Body of pancreas (tissue), 4 donors: ENCODE measurements at regions not wholly inside any gene's neighbourhood (a gene's known extent, or its start where the extent isn't known, plus 50 kb on each side); places are given as distances from the start of the nearest gene placed in this dataset.

ENCODE experiments used
- ATAC-seq: fragments of 150-250 bp; one replicate; pipeline ENCODE4 v1.9.1; 2016
- DNase-seq, 4 donors: peaks; one replicate each; pipeline ENCODE4 v3.0.0-alpha.2; 2019
- H3K27ac ChIP-seq, 4 donors: fragments of 200-600 bp; sonication (generic); 1 replicate in 3 of 4; 2 replicates in 1 of 4; pipeline versions ENCODE4 v1.5.1 to v1.6.1; 2016 to 2019; ENCODE audit warnings: mild to moderate bottlenecking in 1 of 4, mixed read lengths in 1 of 4, moderate library complexity in 1 of 4
- H3K27me3 ChIP-seq, 2 donors: fragments of 200-600 bp; sonication (generic); one replicate each; pipeline ENCODE4 v1.6.0; 2016; ENCODE audit warnings: mild to moderate bottlenecking in 1 of 2
- H3K36me3 ChIP-seq, 2 donors: fragments of 200-600 bp; sonication (generic); replicated peaks in 1 of 2; 2 replicates each; pipeline ENCODE4 v1.5.1; 2016; ENCODE audit warnings: low read depth in 2 of 2; ENCODE audit not compliant: insufficient read depth in 1 of 2
- H3K4me1 ChIP-seq: fragments of 200-600 bp; sonication (generic); one replicate; pipeline ENCODE4 v1.6.0; 2016
- H3K4me3 ChIP-seq, 2 donors: fragments of 200-600 bp; sonication (generic); 1 replicate in 1 of 2; 2 replicates in 1 of 2; pipeline ENCODE4 v1.5.1; 2016 to 2019
- H3K9me3 ChIP-seq, 3 donors: fragments of 200-600 bp; sonication (generic); 1 replicate in 2 of 3; 2 replicates in 1 of 3; pipeline ENCODE4 v1.5.1; 2016
- POLR2A ChIP-seq, 3 donors: fragments of 450-650 bp; IDR thresholded peaks; one replicate each; pipeline ENCODE4 v1.6.1; 2016; ENCODE audit warnings: antibody characterized with exemption in 3 of 3, mild to moderate bottlenecking in 2 of 3
- WGBS, 2 donors: methylation state at CpG; one replicate each; pipeline ENCODE4 v1.1.5; 2017; 5-methylcytosine and 5-hydroxymethylcytosine counted together
- intact Hi-C: fragments of 100-400 bp; cut with DNase I; formaldehyde crosslinking; loops from one replicate; pipeline ENCODE4 v1.15.1; 2023
- TF ChIP-seq, protein P1 (sequence below), 7 experiments: fragments of 450-650 bp in 4 of 7; fragments of 200-600 bp in 3 of 7; sonication (generic) in 3 of 7; IDR thresholded peaks; one replicate each; pipeline ENCODE4 v1.5.1; 2016 to 2019; ENCODE audit warnings: antibody characterized with exemption in 7 of 7

GRCh38 chrX:13900351-13900750, 83.5 kb upstream of the GPM6B start:
- Histone ChIP-seq H3K27ac (no peak overlapping the region), H3K27me3 (no peaks in the 10 kb centered on the region), H3K9me3 (no peaks in the 10 kb centered on the region), H3K36me3 (no peaks in the 10 kb centered on the region), H3K4me3 (no peak overlapping the region), H3K4me1 (no peaks in the 10 kb centered on the region)
- ATAC-seq (no peak), DNase-seq (no peak)
- TF ChIP-seq POLR2A (IDR thresholded peaks at IDR 0.05), result no peak
- TF ChIP-seq, protein P1, sequence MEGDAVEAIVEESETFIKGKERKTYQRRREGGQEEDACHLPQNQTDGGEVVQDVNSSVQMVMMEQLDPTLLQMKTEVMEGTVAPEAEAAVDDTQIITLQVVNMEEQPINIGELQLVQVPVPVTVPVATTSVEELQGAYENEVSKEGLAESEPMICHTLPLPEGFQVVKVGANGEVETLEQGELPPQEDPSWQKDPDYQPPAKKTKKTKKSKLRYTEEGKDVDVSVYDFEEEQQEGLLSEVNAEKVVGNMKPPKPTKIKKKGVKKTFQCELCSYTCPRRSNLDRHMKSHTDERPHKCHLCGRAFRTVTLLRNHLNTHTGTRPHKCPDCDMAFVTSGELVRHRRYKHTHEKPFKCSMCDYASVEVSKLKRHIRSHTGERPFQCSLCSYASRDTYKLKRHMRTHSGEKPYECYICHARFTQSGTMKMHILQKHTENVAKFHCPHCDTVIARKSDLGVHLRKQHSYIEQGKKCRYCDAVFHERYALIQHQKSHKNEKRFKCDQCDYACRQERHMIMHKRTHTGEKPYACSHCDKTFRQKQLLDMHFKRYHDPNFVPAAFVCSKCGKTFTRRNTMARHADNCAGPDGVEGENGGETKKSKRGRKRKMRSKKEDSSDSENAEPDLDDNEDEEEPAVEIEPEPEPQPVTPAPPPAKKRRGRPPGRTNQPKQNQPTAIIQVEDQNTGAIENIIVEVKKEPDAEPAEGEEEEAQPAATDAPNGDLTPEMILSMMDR (IDR thresholded peaks at IDR 0.05), result no peak
- WGBS, 2 donors, result 78 to 88% methylated on average over 7 to 10 of the region's 10 CpGs
- intact Hi-C loops, result no loop called here

DNA sequence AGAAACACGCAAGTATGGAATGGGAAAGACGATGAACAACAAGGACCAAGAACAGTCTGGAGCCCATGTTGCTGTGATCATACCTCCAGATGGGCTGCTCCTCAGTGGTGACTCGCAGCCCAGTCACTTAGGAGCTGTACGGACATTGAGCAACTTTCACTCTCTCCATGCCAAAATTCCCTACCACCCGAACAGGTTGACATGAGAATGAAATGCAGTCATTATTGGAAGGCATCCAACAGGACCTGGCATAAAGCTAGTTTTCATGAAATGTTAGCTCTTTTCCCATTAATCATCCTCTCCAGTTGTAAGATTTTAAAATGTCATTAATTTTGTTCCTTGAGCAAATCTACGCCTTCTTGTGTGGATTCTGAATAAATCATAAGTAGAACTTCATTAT, 82.7 kb upstream of the GPM6B start:
- intact Hi-C loops, result no loop called here
- peak overlapping the region in 2 of 4 donors; percentile 55 to 59 for H3K27ac ChIP-seq
- 29 to 30% methylated on average over 5 to 6 of the region's 6 CpGs for WGBS, 2 donors

DNA sequence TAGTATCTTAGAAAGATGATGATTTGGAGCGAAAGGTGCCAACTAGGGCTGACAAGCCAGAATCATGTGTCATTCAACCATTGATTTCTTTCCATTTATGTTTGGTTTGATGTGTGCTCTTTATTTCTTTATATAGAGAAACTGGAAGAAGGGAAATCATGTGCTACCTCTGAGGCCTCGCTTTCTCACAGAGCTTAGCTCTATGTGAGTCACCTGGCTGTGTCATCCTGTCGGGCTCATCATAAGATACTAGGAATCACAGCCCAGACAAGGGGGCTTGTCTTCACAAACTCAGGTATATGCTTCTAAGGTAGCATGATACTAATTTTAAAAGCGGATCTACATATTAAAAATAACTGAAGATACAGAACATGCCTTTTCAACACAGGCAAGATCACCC, 81.7 kb upstream of the GPM6B start:
- 84 to 97% methylated on average over 3 to 4 of the region's 4 CpGs for WGBS, 2 donors
- Histone ChIP-seq H3K36me3 (no peaks in the 10 kb centered on the region), H3K4me3 (no peak overlapping the region), H3K9me3 (no peaks in the 10 kb centered on the region), H3K27me3 (no peaks in the 10 kb centered on the region), H3K27ac (peak overlapping the region in 2 of 4 donors; percentile 55 to 59), H3K4me1 (no peaks in the 10 kb centered on the region)
- DNase-seq (no peak), ATAC-seq (no peak)
- intact Hi-C loops, result no loop called here
- TF ChIP-seq, protein P1 (IDR thresholded peaks at IDR 0.05), result no peak
- TF ChIP-seq POLR2A (IDR thresholded peaks at IDR 0.05), result no peak

More for the DNA sequence above, 82.7 kb upstream of the GPM6B start:
- peak; percentile 47 to 79 (median 66) for DNase-seq
- TF ChIP-seq, protein P1 (IDR thresholded peaks at IDR 0.05), result no peak
- peak in 1 of 3 donors; percentile 37 for TF ChIP-seq POLR2A (IDR thresholded peaks at IDR 0.05)
- H3K4me1 ChIP-seq, result no peaks in the 10 kb centered on the region
- peak; percentile 92 for ATAC-seq
- H3K27me3 ChIP-seq, result no peaks in the 10 kb centered on the region
- H3K36me3 ChIP-seq, result no peaks in the 10 kb centered on the region
- no peaks in the 10 kb centered on the region for H3K9me3 ChIP-seq
- H3K4me3 ChIP-seq, result no peak overlapping the region

DNA sequence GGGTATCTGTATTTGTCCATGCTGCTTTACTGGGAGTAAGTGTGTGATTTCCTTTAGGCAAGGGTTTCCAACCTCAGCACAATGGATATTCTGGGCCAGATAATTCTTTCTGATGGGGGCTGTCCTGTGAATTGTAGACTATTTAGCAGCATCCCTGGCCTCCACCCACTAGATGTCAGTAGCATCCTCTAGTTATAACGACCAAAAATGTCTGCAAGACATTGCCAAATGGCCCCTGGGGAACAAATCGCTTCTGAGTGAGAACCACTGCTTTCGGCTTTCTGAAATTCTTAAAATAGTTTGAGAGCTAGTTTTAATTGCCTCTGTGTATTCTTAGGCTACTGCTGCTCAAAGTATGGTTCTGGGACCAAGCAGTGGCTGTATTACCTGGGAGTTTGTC, 81.2 kb upstream of the GPM6B start:
- Histone ChIP-seq H3K36me3 (no peaks in the 10 kb centered on the region), H3K4me3 (no peak overlapping the region), H3K4me1 (no peaks in the 10 kb centered on the region), H3K9me3 (no peaks in the 10 kb centered on the region), H3K27me3 (no peaks in the 10 kb centered on the region), H3K27ac (no peak overlapping the region)
- ATAC-seq, result no peak
- DNase-seq, result peak in 1 of 4 donors; percentile 3
- intact Hi-C loops, result no loop called here
- 84% methylated on average over 3 of the region's 3 CpGs for WGBS, 2 donors
- TF ChIP-seq POLR2A (IDR thresholded peaks at IDR 0.05), result no peak

DNA sequence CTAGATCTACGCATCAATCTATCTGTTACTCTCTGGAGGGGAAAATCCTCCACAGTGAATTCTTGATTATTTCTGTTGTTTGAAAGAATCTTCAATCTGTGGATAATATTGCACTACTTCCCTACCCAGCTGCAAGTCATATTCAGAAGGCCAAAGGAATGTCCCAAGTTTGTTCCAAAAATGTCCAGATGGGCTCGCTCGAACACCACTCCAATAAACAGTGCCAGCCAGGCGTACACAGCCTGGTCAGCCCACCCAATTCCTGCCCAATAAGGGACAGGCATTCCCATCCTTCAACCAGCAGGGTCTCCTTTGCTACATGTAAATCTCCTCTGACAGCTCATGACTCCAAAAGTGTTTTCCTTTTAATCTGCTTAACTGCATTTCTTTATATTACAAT, 80.7 kb upstream of the GPM6B start:
- H3K4me3 ChIP-seq, result no peak overlapping the region
- no peaks in the 10 kb centered on the region for H3K4me1 ChIP-seq
- no peak for TF ChIP-seq POLR2A (IDR thresholded peaks at IDR 0.05)
- TF ChIP-seq, protein P1 (IDR thresholded peaks at IDR 0.05), result no peak
- intact Hi-C loops, result no loop called here
- ATAC-seq (no peak), DNase-seq (no peak)
- no peaks in the 10 kb centered on the region for H3K9me3 ChIP-seq
- no peaks in the 10 kb centered on the region for H3K36me3 ChIP-seq
- no peaks in the 10 kb centered on the region for H3K27me3 ChIP-seq
- 84 to 98% methylated on average over 4 of the region's 4 CpGs for WGBS, 2 donors
- H3K27ac ChIP-seq, result no peak overlapping the region
